CD4-positive, alpha-beta T cell treated with Interleukin-4 for 4 hours (primary cell): ENCODE measurements at regions not wholly inside any gene's neighbourhood (a gene's known extent, or its start where the extent isn't known, plus 50 kb on each side); places are given as distances from the start of the nearest gene placed in this dataset.

Experiments
- DNase-seq: peaks from one replicate; pipeline ENCODE4 v3.0.0-alpha.2; 2020

- DNase-seq: no peak
Observed at GRCh38 chr6:164424489-164424888, 884.9 kb downstream of the C6orf118 start.

- no peak for DNase-seq
Observed at GRCh38 chr6:164419099-164419498, 890.3 kb downstream of the C6orf118 start.

GRCh38 chr6:164418262-164418588 is 891.2 kb downstream of the C6orf118 start:
- DNase-seq: no peak

GRCh38 chr6:164417537-164418261 is 891.7 kb downstream of the C6orf118 start:
- DNase-seq: no peak

DNA sequence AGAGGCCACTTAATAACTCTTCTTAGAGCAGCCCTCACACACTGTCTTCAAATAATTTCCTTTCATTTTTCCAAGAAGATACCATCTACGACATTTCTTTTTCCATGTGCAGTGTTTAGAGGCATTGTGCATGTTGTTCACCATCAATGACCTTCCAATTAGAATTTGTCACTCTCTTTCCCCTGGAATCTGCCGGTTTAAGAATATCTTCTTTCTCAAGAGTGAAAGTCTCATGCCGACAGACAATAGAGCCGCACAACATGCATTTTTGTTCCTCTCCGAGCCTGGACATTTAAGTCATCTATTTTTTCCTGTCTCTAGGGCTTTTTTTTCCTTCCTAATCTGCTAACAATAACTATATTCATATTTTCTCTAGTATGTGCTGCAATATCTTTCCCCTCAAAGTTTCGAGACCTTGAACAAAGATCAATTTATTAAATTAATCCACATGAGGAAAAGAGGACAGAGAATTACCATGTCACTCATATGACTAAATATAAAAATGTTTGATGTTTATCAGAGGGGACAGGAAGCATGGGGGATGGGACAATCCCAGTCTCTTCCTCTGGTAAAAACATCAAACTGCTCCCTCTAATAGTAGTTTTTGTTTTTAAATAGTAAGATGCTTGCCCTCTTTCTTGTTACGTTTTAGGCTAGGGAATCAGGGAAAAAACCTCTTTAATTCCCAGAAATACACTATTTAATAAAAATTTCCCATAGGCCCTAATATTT is 893.4 kb downstream of the C6orf118 start:
- DNase-seq: no peak

DNA sequence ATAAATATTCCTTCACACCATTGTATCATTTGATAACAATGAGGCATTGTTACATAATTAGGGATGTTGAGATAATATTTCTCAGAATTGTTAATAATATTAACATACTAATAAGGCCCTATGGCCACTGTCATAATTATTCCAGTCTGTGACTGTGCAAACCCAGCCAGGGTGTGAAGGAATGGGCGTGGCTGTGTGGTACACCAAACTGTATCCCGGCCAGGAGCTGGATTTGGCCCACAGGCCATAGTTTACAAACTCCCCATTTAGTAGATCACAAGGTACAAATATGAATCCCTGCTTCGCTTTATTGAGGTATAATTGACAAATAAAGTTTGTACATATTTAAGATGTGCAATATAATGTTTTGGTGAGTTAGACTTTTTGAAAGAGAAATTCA is 894.7 kb downstream of the C6orf118 start:
- no peak for DNase-seq

GRCh38 chr6:164412566-164412965 is 896.8 kb downstream of the C6orf118 start:
- DNase-seq: no peak

DNA sequence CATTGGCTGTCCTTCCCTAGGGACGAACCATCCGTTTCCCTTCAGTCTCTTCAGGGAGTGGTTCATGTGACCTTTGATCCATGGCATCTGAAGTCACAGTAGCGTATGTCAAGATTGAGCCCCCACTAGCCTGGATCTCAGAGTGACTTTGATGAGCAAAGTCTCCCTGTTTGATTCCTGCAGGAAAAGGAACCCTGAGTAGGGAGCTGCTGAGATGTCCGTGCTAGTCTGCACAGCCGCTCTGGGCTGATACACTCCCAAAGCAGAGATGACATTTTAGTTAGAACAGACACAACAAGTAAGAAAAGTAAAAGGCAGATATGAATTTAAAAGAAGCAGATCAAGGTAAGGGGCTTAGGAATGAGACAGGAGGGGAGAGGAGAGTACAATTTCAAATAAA is 899.4 kb downstream of the C6orf118 start:
- no peak for DNase-seq

DNA sequence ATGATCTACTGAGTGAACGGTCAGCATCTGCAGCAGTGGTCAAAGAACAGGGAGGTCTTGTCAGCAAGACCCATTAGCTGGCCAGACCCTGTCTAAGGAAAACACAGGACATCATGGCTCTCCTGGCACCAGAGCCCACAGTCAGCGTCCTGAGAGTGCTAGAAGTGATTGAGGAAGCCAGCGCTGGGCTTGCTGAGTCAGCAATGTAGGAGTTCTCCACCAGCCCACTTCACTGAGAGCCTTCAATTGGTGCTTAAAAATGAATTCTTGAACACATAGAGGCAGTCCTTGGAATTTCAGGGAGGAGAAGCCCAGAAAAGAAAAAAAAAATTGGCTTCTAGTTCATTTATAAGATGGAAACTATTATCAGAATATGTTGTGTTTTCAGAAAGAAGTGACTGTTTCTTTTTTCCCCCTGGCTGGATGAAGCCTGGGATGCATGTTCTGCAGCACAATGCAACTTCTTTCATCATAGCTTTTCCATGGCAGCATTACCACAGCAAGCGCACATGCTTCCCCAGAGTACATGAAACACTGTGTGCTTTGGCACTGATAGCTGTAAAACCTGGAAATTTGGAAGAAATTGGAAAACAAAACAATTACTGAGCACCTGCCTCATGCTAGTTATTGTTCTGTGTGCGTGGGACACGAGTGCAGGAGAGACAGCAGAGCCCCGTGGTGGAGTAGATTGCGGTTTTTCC is 899.9 kb downstream of the C6orf118 start:
- no peak for DNase-seq

DNA sequence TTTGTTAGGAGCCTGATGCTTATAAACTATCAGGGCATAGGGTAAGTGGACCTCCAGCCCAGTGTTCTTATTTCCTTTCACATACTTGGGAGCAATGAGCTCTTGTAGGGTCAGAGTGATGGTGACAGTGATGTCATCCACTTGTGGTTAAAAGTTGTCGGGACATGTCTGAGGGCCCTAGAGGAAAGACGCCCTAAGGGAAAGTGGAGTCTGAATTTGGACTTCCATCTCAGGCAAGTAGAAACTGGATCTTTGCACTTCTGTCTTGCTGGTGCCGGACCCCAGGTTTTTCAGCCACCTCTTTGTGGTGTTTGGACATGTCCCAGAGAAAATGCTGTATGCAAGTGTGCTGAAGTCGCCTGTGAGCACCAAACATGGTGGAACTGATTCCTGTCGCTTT is 900.5 kb downstream of the C6orf118 start:
- no peak for DNase-seq

DNA sequence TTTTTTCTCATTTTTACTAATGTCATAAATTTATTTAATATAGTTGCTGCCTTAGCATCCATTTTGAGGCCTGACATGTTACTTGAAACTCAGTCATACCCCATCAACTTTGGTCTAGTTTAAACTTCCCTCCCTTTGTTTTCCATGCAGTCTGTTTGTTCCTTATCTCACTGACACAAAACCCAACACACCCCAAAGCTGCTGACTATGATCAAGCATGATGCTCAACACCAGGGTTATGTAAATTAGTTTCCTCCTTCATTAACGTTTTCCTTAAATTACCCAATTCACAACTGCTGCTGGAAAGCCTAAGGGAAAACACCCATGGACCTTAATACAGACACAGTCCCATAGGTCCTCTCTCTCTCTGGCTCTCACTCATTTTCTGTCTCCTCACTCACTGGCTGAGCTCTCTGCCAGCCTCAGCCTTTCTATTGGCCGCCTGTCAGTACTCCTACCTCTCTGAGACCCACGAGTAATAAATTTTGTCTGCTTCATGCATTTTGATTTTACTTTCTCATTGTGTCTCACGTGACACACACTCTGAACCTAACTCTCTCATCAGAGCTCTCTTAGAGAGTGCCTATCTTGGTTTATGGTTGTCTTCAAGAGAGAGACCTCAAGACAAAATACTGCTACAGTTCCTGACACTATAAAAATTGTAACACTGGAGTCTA is 904.5 kb downstream of the C6orf118 start:
- DNase-seq: no peak

- DNase-seq: no peak
Observed at GRCh38 chr6:164401871-164402270, 907.5 kb downstream of the C6orf118 start.

DNA sequence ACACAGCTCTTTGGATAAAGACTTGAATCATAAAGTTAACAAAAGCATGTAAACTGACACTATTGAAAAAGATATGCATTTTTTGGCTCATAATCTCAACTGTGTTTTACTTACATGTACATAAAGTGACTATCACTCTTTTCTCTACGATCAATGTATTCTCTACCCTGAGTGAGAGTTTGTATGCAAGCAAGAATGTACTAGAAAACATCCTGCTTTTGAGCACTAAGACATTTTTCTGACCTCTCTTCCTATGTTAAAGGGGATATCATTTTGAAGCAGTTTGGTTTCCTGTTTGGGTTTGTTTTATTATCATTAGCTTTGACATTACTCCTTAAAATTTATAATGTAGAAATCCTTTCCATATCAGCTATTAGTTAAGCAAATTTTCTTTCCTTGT is 910.8 kb downstream of the C6orf118 start:
- DNase-seq: no peak

- DNase-seq: no peak
Observed at GRCh38 chr6:164396071-164397047, 913.0 kb downstream of the C6orf118 start.

GRCh38 chr6:164379795-164380194 is 929.6 kb downstream of the C6orf118 start:
- no peak for DNase-seq

GRCh38 chr6:164378330-164378729 is 931.1 kb downstream of the C6orf118 start:
- no peak for DNase-seq

GRCh38 chr6:164377348-164377918 is 932.0 kb downstream of the C6orf118 start:
- no peak for DNase-seq

- DNase-seq: no peak
Observed at GRCh38 chr6:164370773-164371172, 938.6 kb downstream of the C6orf118 start.

- DNase-seq: no peak
Observed at GRCh38 chr6:164359441-164359840, 944.9 kb downstream of the QKI start.

- no peak for DNase-seq
Observed at GRCh38 chr6:164359036-164359435, 944.5 kb downstream of the QKI start.

DNA sequence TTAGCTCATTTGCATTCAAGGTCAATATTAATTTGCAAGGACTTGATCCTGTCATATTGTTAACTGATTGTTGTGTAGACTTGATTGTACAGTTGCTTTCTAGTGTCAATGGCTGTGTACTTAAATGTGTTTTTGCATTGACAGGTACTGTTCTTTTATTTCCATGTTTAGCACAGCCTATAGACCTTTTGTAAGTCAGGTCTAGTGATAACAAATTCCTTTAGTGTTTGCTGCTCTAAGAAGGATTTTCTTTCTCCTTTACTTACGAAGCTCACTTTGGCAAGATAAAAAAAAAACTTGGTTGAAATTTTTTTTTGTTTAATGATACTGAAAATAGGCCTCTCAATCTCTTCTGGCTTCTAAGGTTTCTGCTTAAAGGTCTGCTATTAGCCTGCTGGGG is 942.3 kb downstream of the QKI start:
- no peak for DNase-seq

- no peak for DNase-seq
Observed at GRCh38 chr6:164347455-164347854, 932.9 kb downstream of the QKI start.
